Lung (tissue), 11 donors: ENCODE measurements at regions not wholly inside any gene's neighbourhood (a gene's known extent, or its start where the extent isn't known, plus 50 kb on each side); places are given as distances from the start of the nearest gene placed in this dataset.

Experiments
- ATAC-seq: fragments of 200-7000 bp; cut with Tn5 transposase; one replicate; pipeline ENCODE4 v1.9.1; 2020; ENCODE audit warnings: moderate number of reproducible peaks; ENCODE audit not compliant: insufficient read depth, low FRiP score
- DNase-seq, 3 donors: peaks; one replicate each; pipeline ENCODE4 v3.0.0-alpha.2; 2013 to 2017
- H3K27ac ChIP-seq, 2 donors: one replicate each; pipeline ENCODE4 v1.5.1; 2013; ENCODE audit warnings: mild to moderate bottlenecking in 2 of 2, moderate library complexity in 2 of 2, control low read depth in 1 of 2, inconsistent platforms in 1 of 2, low read depth in 1 of 2, low read length in 1 of 2
- H3K27me3 ChIP-seq, 3 donors: one replicate each; pipeline ENCODE4 v1.5.1; 2013; ENCODE audit warnings: low read length in 2 of 3; ENCODE audit not compliant: control insufficient read depth in 3 of 3, insufficient read depth in 3 of 3
- H3K36me3 ChIP-seq, 4 donors: one replicate each; pipeline ENCODE4 v1.5.1; 2013; ENCODE audit warnings: low read length in 4 of 4, mild to moderate bottlenecking in 1 of 4, moderate library complexity in 1 of 4; ENCODE audit not compliant: control insufficient read depth in 4 of 4, insufficient read depth in 4 of 4
- H3K4me1 ChIP-seq, 5 donors: one replicate each; pipeline ENCODE4 v1.5.1; 2013; ENCODE audit warnings: low read length in 5 of 5, mild to moderate bottlenecking in 2 of 5, moderate library complexity in 1 of 5; ENCODE audit not compliant: control insufficient read depth in 5 of 5, insufficient read depth in 5 of 5
- H3K4me3 ChIP-seq: one replicate; pipeline ENCODE4 v1.5.1; 2013; ENCODE audit warnings: mild to moderate bottlenecking, control low read depth, moderate library complexity
- H3K9ac ChIP-seq, 2 donors: one replicate each; pipeline ENCODE4 v1.5.1; 2013; ENCODE audit warnings: low read length in 2 of 2, control low read depth in 1 of 2; ENCODE audit not compliant: insufficient read depth in 1 of 2
- H3K9me3 ChIP-seq, 4 donors: one replicate each; pipeline ENCODE4 v1.5.1; 2013; ENCODE audit warnings: low read length in 3 of 4, mild to moderate bottlenecking in 1 of 4, moderate library complexity in 1 of 4; ENCODE audit not compliant: control insufficient read depth in 4 of 4, insufficient read depth in 3 of 4
- CTCF ChIP-seq: IDR thresholded peaks from 2 replicates; pipeline ENCODE4 v1.5.1; 2012; ENCODE audit warnings: mild to moderate bottlenecking; ENCODE audit errors: control extremely low read depth, extremely low read depth
- WGBS, 2 donors: extraction: QIAGEN DNeasy Blood & Tissue Kit; methylation state at CpG; one replicate each; pipeline ENCODE4 v1.1.7; 2013; 5-methylcytosine and 5-hydroxymethylcytosine counted together
- donor health status: control.
- donor health status: control.
- donor health status: Bipolar disorder and iron deficiency.
- donor health status: healthy.
- donor health status: DM: yes; HTN: yes; CAD: no.

GRCh38 chr5:61701877-61702602 is 370.0 kb downstream of the ZSWIM6 start:
- H3K9ac ChIP-seq: no peak overlapping the region
- H3K27me3 ChIP-seq: no peaks in the 10 kb centered on the region
- no peak for TF ChIP-seq CTCF
- DNase-seq (peak in 2 of 3 donors; percentile 28 to 44), ATAC-seq (no peak)
- H3K9me3 ChIP-seq: no peaks in the 10 kb centered on the region
- no peak overlapping the region for H3K27ac ChIP-seq
- H3K4me3 ChIP-seq: no peak overlapping the region
- no peaks in the 10 kb centered on the region for H3K36me3 ChIP-seq
- peaks cover 0 to 21% (median 4%) of the 10 kb centered on the region in 5 donors for H3K4me1 ChIP-seq
- WGBS, 2 donors: 79 to 82% methylated on average over 4 of the region's 4 CpGs

GRCh38 chr5:61702784-61703183 is 370.7 kb downstream of the ZSWIM6 start:
- Histone ChIP-seq H3K27ac (no peak overlapping the region), H3K4me3 (no peak overlapping the region), H3K9ac (no peak overlapping the region), H3K9me3 (no peaks in the 10 kb centered on the region), H3K27me3 (no peaks in the 10 kb centered on the region), H3K4me1 (peaks cover 0 to 23% (median 4%) of the 10 kb centered on the region in 5 donors), H3K36me3 (no peaks in the 10 kb centered on the region)
- DNase-seq (no peak), ATAC-seq (no peak)
- no peak for TF ChIP-seq CTCF
- WGBS, 2 donors: 84 to 85% methylated on average over 2 of the region's 2 CpGs

- ATAC-seq (no peak), DNase-seq (no peak)
- Histone ChIP-seq H3K36me3 (no peaks in the 10 kb centered on the region), H3K9me3 (peaks cover 0 to 3% (median 0%) of the 10 kb centered on the region in 4 donors), H3K4me1 (peaks cover 0 to 23% (median 4%) of the 10 kb centered on the region in 5 donors), H3K4me3 (no peak overlapping the region), H3K9ac (no peak overlapping the region), H3K27me3 (no peaks in the 10 kb centered on the region), H3K27ac (no peak overlapping the region)
- no peak for TF ChIP-seq CTCF
- WGBS, 2 donors: 53 to 54% methylated on average over 3 of the region's 3 CpGs
Observed at GRCh38 chr5:61704289-61704688, 372.2 kb downstream of the ZSWIM6 start.

GRCh38 chr5:61706751-61707150 is 374.7 kb downstream of the ZSWIM6 start:
- peak; percentile 23 to 39 (median 35) for DNase-seq
- no peak overlapping the region for H3K9ac ChIP-seq
- no peak for TF ChIP-seq CTCF
- no peaks in the 10 kb centered on the region for H3K27me3 ChIP-seq
- no peak for ATAC-seq
- H3K4me1 ChIP-seq: peaks cover 0 to 18% (median 0%) of the 10 kb centered on the region in 5 donors
- peaks cover 0 to 3% (median 2%) of the 10 kb centered on the region in 4 donors for H3K9me3 ChIP-seq
- no peak overlapping the region for H3K4me3 ChIP-seq
- H3K36me3 ChIP-seq: no peaks in the 10 kb centered on the region
- H3K27ac ChIP-seq: no peak overlapping the region
- 63 to 84% methylated on average over 2 of the region's 2 CpGs for WGBS, 2 donors
